KMS-11 (cell line): ENCODE measurements at regions not wholly inside any gene's neighbourhood (a gene's known extent, or its start where the extent isn't known, plus 50 kb on each side); places are given as distances from the start of the nearest gene placed in this dataset.

ENCODE experiments used
- H2AFZ ChIP-seq: fragments of 200-600 bp; sonication (generic); 2 replicates; pipeline ENCODE4 v1.6.1; 2016; ENCODE audit warnings: antibody characterized with exemption, mixed run types, low read depth
- H3K27ac ChIP-seq: fragments of 200-600 bp; sonication (generic); 2 replicates; pipeline ENCODE4 v1.6.1; 2016; ENCODE audit warnings: mild to moderate bottlenecking, mixed run types
- H3K27me3 ChIP-seq: fragments of 200-600 bp; sonication (generic); 2 replicates; pipeline ENCODE4 v1.6.1; 2017; ENCODE audit warnings: mild to moderate bottlenecking, low read depth, mixed run types, moderate library complexity; ENCODE audit not compliant: insufficient read depth
- H3K36me3 ChIP-seq: fragments of 200-600 bp; sonication (generic); 2 replicates; pipeline ENCODE4 v1.6.1; 2017; ENCODE audit warnings: mild to moderate bottlenecking, mixed run types; ENCODE audit not compliant: insufficient read depth
- H3K4me1 ChIP-seq: fragments of 200-600 bp; sonication (generic); 2 replicates; pipeline ENCODE4 v1.6.1; 2016; ENCODE audit warnings: mild to moderate bottlenecking, low read depth, mixed run types; ENCODE audit not compliant: poor library complexity, severe bottlenecking
- H3K4me2 ChIP-seq: fragments of 200-600 bp; sonication (generic); 2 replicates; pipeline ENCODE4 v1.7.0; 2016; ENCODE audit warnings: mild to moderate bottlenecking, mixed run types
- H3K4me3 ChIP-seq: fragments of 200-600 bp; sonication (generic); IDR thresholded peaks from 2 replicates; pipeline ENCODE4 v1.6.1; 2017; ENCODE audit warnings: low read depth, low read length, mixed read lengths; ENCODE audit not compliant: insufficient read depth
- H3K79me2 ChIP-seq: fragments of 200-600 bp; sonication (generic); 2 replicates; pipeline ENCODE4 v1.6.1; 2016; ENCODE audit warnings: low read depth, mixed run types; ENCODE audit not compliant: insufficient read depth
- H3K9ac ChIP-seq: fragments of 200-600 bp; sonication (generic); 2 replicates; pipeline ENCODE4 v1.6.1; 2016; ENCODE audit warnings: mild to moderate bottlenecking, mixed run types
- H4K20me1 ChIP-seq: fragments of 200-600 bp; sonication (generic); 2 replicates; pipeline ENCODE4 v1.6.1; 2016; ENCODE audit warnings: mild to moderate bottlenecking, mixed run types; ENCODE audit not compliant: insufficient read depth
- CTCF ChIP-seq: fragments of 200-600 bp; sonication (generic); conservative IDR thresholded peaks from 2 replicates; pipeline ENCODE4 v1.6.1; 2017; ENCODE audit warnings: low read depth, mild to moderate bottlenecking, antibody characterized with exemption, low read length, moderate library complexity, mixed read lengths

- H4K20me1 ChIP-seq: no peaks in the 10 kb centered on the region
- no peaks in the 10 kb centered on the region for H3K79me2 ChIP-seq
- H3K36me3 ChIP-seq: no peaks in the 10 kb centered on the region
- TF ChIP-seq CTCF: no peak
- no peaks in the 10 kb centered on the region for H3K4me1 ChIP-seq
- H3K27me3 ChIP-seq: no peaks in the 10 kb centered on the region
- no peak overlapping the region for H3K9ac ChIP-seq
- H3K4me2 ChIP-seq: no peak overlapping the region
- H3K27ac ChIP-seq: no peak overlapping the region
- no peak overlapping the region for H3K4me3 ChIP-seq
- H2AFZ ChIP-seq: no peak overlapping the region
Measured at GRCh38 chr3:103614719-103615118, 1179.9 kb downstream of the ZPLD1 start.

GRCh38 chr3:103617961-103618360 lies 1183.1 kb downstream of the ZPLD1 start:
- H3K79me2 ChIP-seq: no peaks in the 10 kb centered on the region
- H3K4me1 ChIP-seq: no peaks in the 10 kb centered on the region
- no peaks in the 10 kb centered on the region for H3K27me3 ChIP-seq
- H3K27ac ChIP-seq: no peak overlapping the region
- no peaks in the 10 kb centered on the region for H3K36me3 ChIP-seq
- H3K4me3 ChIP-seq: no peak overlapping the region
- no peak for TF ChIP-seq CTCF
- H3K9ac ChIP-seq: no peak overlapping the region
- no peak overlapping the region for H3K4me2 ChIP-seq
- no peak overlapping the region for H2AFZ ChIP-seq
- no peaks in the 10 kb centered on the region for H4K20me1 ChIP-seq

- Histone ChIP-seq H4K20me1 (no peaks in the 10 kb centered on the region), H3K4me1 (no peaks in the 10 kb centered on the region), H2AFZ (no peak overlapping the region), H3K79me2 (no peaks in the 10 kb centered on the region), H3K27me3 (no peaks in the 10 kb centered on the region), H3K4me2 (no peak overlapping the region), H3K27ac (no peak overlapping the region), H3K9ac (no peak overlapping the region), H3K36me3 (no peaks in the 10 kb centered on the region), H3K4me3 (no peak overlapping the region)
- TF ChIP-seq CTCF: no peak
Measured at GRCh38 chr3:103624271-103624670, 1189.5 kb downstream of the ZPLD1 start.

GRCh38 chr3:103629391-103629790 lies 1194.6 kb downstream of the ZPLD1 start:
- H3K36me3 ChIP-seq: no peaks in the 10 kb centered on the region
- H4K20me1 ChIP-seq: no peaks in the 10 kb centered on the region
- no peak overlapping the region for H3K27ac ChIP-seq
- no peaks in the 10 kb centered on the region for H3K27me3 ChIP-seq
- no peak overlapping the region for H3K4me2 ChIP-seq
- TF ChIP-seq CTCF: no peak
- H3K79me2 ChIP-seq: no peaks in the 10 kb centered on the region
- H3K4me1 ChIP-seq: no peaks in the 10 kb centered on the region
- no peak overlapping the region for H3K4me3 ChIP-seq
- no peak overlapping the region for H2AFZ ChIP-seq
- H3K9ac ChIP-seq: no peak overlapping the region

GRCh38 chr3:103644450-103644849 lies 1209.6 kb downstream of the ZPLD1 start:
- no peaks in the 10 kb centered on the region for H4K20me1 ChIP-seq
- no peaks in the 10 kb centered on the region for H3K36me3 ChIP-seq
- peaks cover 13% of the 10 kb centered on the region for H3K4me1 ChIP-seq
- H3K4me2 ChIP-seq: no peak overlapping the region
- H3K9ac ChIP-seq: no peak overlapping the region
- H3K27ac ChIP-seq: no peak overlapping the region
- no peak for TF ChIP-seq CTCF
- no peaks in the 10 kb centered on the region for H3K27me3 ChIP-seq
- no peak overlapping the region for H2AFZ ChIP-seq
- H3K4me3 ChIP-seq: no peak overlapping the region
- no peaks in the 10 kb centered on the region for H3K79me2 ChIP-seq
